GM12878 (cell line): ENCODE measurements at regions not wholly inside any gene's neighbourhood (a gene's known extent, or its start where the extent isn't known, plus 50 kb on each side); places are given as distances from the start of the nearest gene placed in this dataset.

Experiments
- ATAC-seq: fragments of 200-7000 bp; cut with Tn5 transposase; 3 replicates; pipeline ENCODE4 v1.9.1; 2020; ENCODE audit warnings: mild to moderate bottlenecking, moderate library complexity
- BruUV-seq: library from RNA; stranded (reverse); fragments of 400-500 nt; replicated peaks from 2 replicates; lab custom pipeline; 2021; lab: Mats Ljungman, UMichigan
- CTCF ChIA-PET: fragments of 300-600 bp; sonication (Branson Sonifier 250); formaldehyde crosslinking; extraction: SDS; loops from one replicate; lab custom pipeline; 2021; ENCODE audit warnings: inconsistent platforms; lab: Yijun Ruan, JAX
- POLR2A ChIA-PET: fragments of 350-600 bp; formaldehyde crosslinking; extraction: SDS; loops from one replicate; lab custom pipeline; 2021; ENCODE audit warnings: inconsistent platforms; lab: Charles Lee
- RAD21 ChIA-PET: fragments of 300-600 bp; sonication (Branson Sonifier 250); formaldehyde crosslinking; loops from one replicate; lab custom pipeline; 2023; ENCODE audit warnings: antibody characterized with exemption; ENCODE audit not compliant: unreplicated experiment; lab: Charles Lee
- SMC1A ChIA-PET: fragments of 300-600 bp; sonication (Branson Sonifier 250); formaldehyde crosslinking; loops from one replicate; lab custom pipeline; 2023; ENCODE audit not compliant: unreplicated experiment, uncharacterized antibody; lab: Charles Lee
- DNase-seq: peaks from one replicate; pipeline ENCODE4 v3.0.0-alpha.2; 2011; ENCODE audit warnings: low read depth, low spot score
- FAIRE-seq: peaks from 3 replicates; lab custom pipeline; 2011; peaks lifted over from hg19 to GRCh38; lab: Jason Lieb, UNC
- H2AFZ ChIP-seq: 2 replicates; pipeline ENCODE4 v1.6.0; 2011; ENCODE audit warnings: low read depth, low read length, control low read depth; ENCODE audit not compliant: control insufficient read depth
- H3K27ac ChIP-seq: 2 replicates; pipeline ENCODE4 v1.5.1; 2011; ENCODE audit warnings: control low read depth; ENCODE audit not compliant: control insufficient read depth, insufficient read depth
- H3K27me3 ChIP-seq, 2 experiments: replicated peaks in 1 of 2; 2 replicates each; pipeline versions ENCODE4 v1.6.0 to v1.6.1; 2011; ENCODE audit warnings: low read length in 1 of 2; ENCODE audit not compliant: control insufficient read depth in 2 of 2, insufficient read depth in 2 of 2
- H3K36me3 ChIP-seq, 2 experiments: 2 replicates each; pipeline ENCODE4 v1.5.1; 2011; ENCODE audit warnings: low read length in 1 of 2; ENCODE audit not compliant: control insufficient read depth in 2 of 2, insufficient read depth in 2 of 2
- H3K4me1 ChIP-seq: 2 replicates; pipeline ENCODE4 v1.6.1; 2011; ENCODE audit warnings: mild to moderate bottlenecking, low read length, moderate library complexity, mixed read lengths; ENCODE audit not compliant: control insufficient read depth, insufficient read depth
- H3K4me2 ChIP-seq: 2 replicates; pipeline ENCODE4 v1.6.0; 2011; ENCODE audit warnings: control low read depth; ENCODE audit not compliant: control insufficient read depth, insufficient read depth
- H3K4me3 ChIP-seq: fragments of 200-600 bp; sonication (generic); 2 replicates; pipeline ENCODE4 v1.5.1; 2016
- H3K79me2 ChIP-seq: 2 replicates; pipeline ENCODE4 v1.6.0; 2011; ENCODE audit warnings: low read length; ENCODE audit not compliant: control insufficient read depth, insufficient read depth
- H3K9ac ChIP-seq: 2 replicates; pipeline ENCODE4 v1.8.0; 2011; ENCODE audit warnings: low read length, control low read depth, mixed read lengths; ENCODE audit not compliant: control insufficient read depth, insufficient read depth
- H3K9me3 ChIP-seq: replicated peaks from 3 replicates; pipeline ENCODE4 v1.5.1; 2011; ENCODE audit warnings: mild to moderate bottlenecking, low read length; ENCODE audit not compliant: control insufficient read depth, insufficient read depth
- H4K20me1 ChIP-seq: 2 replicates; pipeline ENCODE4 v1.6.0; 2011; ENCODE audit not compliant: control insufficient read depth, insufficient read depth
- CBX5 ChIP-seq: sonication (generic); IDR thresholded peaks from 2 replicates; pipeline ENCODE4 v1.6.1; 2016; ENCODE audit warnings: low read depth, moderate library complexity, mild to moderate bottlenecking, inconsistent platforms
- DPF2 ChIP-seq: fragments of 450-650 bp; IDR thresholded peaks from 2 replicates; pipeline ENCODE4 v1.6.1; 2017; ENCODE audit warnings: mild to moderate bottlenecking
- EED ChIP-seq: sonication (generic); IDR thresholded peaks from 2 replicates; pipeline ENCODE4 v1.6.1; 2016; ENCODE audit warnings: antibody characterized with exemption, low read depth
- MAX ChIP-seq: IDR thresholded peaks from 2 replicates; pipeline ENCODE4 v1.6.1; 2012; ENCODE audit warnings: low read depth, low read length, improper control_type of control experiment
- NR2F1 ChIP-seq: fragments of 450-650 bp; conservative IDR thresholded peaks from 2 replicates; pipeline ENCODE4 v1.6.1; 2017; ENCODE audit warnings: mild to moderate bottlenecking
- SIN3A ChIP-seq: IDR thresholded peaks from 2 replicates; pipeline ENCODE4 v1.6.1; 2012; ENCODE audit warnings: low read depth, low read length, improper control_type of control experiment
- ZBTB11 ChIP-seq: fragments of 450-650 bp; formaldehyde crosslinking; IDR thresholded peaks from 2 replicates; pipeline ENCODE4 v1.5.0; 2022; ENCODE audit warnings: mild to moderate bottlenecking, missing genetic modification characterization
- ZBTB40 ChIP-seq: fragments of 450-650 bp; IDR thresholded peaks from 2 replicates; pipeline ENCODE4 v1.6.1; 2016; ENCODE audit warnings: mild to moderate bottlenecking, moderate library complexity, borderline replicate concordance
- WGBS: methylation state at CpG from one replicate; pipeline ENCODE4 v1.1.6; 2016; ENCODE audit warnings: low lambda C conversion rate; ENCODE audit not compliant: insufficient replicate concordance, insufficient coverage; ENCODE audit errors: missing lambda C conversion rate; 5-methylcytosine and 5-hydroxymethylcytosine counted together
- in situ Hi-C: fragments of 300-500 bp; cut with MboI; formaldehyde crosslinking; loops from 9 replicates; pipeline ENCODE4 v1.14.3; 2018; ENCODE audit warnings: mixed read lengths
- intact Hi-C: fragments of 100-400 bp; cut with micrococcal nuclease; formaldehyde crosslinking; loops from one replicate; pipeline ENCODE4 v1.14.2; 2022; ENCODE audit not compliant: unreplicated experiment
- TF ChIP-seq, protein P1 (sequence below), 3 experiments: IDR thresholded peaks in 2 of 3; conservative IDR thresholded peaks in 1 of 3; 2 replicates each; pipeline ENCODE4 v1.5.1; 2011; ENCODE audit warnings: low read depth in 3 of 3, low read length in 3 of 3, mild to moderate bottlenecking in 3 of 3, control low read depth in 2 of 3, moderate library complexity in 2 of 3, inconsistent platforms in 1 of 3, mixed read lengths in 1 of 3; ENCODE audit not compliant: control insufficient read depth in 2 of 3, insufficient read depth in 1 of 3; ENCODE audit errors: extremely low read depth in 1 of 3

DNA sequence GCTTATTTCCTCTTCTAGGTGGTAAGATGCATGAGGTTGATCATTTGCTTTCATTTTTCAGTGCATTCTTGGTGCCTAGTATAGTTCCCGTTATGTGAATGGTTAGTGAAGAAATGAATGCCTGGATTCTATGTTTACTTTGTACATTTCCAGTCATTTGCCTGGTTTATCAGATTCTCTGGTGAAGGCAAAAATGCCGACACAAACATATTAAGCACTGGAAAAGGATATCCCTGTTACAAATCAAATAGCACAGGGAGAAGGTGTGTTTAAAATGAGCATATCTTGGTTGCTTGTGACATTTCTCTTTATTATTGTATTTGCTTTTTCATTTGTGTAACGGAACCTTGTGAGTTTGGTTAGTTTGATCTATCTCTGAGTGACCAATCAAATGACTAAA is 211.3 kb downstream of the MBL2 start:
- FAIRE-seq (no peak), DNase-seq (no peak), ATAC-seq (no peak)
- Histone ChIP-seq H2AFZ (no peak overlapping the region), H3K9me3 (no peaks in the 10 kb centered on the region), H3K4me3 (no peak overlapping the region), H3K36me3 (no peaks in the 10 kb centered on the region), H3K79me2 (no peaks in the 10 kb centered on the region), H3K4me1 (no peaks in the 10 kb centered on the region), H3K27ac (no peak overlapping the region), H3K27me3 (no peaks in the 10 kb centered on the region), H4K20me1 (no peaks in the 10 kb centered on the region), H3K4me2 (no peak overlapping the region), H3K9ac (no peak overlapping the region)
- in situ Hi-C loops, result no loop called here
- POLR2A ChIA-PET, result no interaction called here
- BruUV-seq, result no TSS peak
- SMC1A ChIA-PET, result no interaction called here
- 28% methylated on average over 3 of the region's 3 CpGs for WGBS
- RAD21 ChIA-PET, result no interaction called here
- CTCF ChIA-PET, result no interaction called here
- intact Hi-C loops, result no loop called here
- TF ChIP-seq SIN3A, result no peak
- TF ChIP-seq ZBTB11, result no peak
- TF ChIP-seq, protein P1, sequence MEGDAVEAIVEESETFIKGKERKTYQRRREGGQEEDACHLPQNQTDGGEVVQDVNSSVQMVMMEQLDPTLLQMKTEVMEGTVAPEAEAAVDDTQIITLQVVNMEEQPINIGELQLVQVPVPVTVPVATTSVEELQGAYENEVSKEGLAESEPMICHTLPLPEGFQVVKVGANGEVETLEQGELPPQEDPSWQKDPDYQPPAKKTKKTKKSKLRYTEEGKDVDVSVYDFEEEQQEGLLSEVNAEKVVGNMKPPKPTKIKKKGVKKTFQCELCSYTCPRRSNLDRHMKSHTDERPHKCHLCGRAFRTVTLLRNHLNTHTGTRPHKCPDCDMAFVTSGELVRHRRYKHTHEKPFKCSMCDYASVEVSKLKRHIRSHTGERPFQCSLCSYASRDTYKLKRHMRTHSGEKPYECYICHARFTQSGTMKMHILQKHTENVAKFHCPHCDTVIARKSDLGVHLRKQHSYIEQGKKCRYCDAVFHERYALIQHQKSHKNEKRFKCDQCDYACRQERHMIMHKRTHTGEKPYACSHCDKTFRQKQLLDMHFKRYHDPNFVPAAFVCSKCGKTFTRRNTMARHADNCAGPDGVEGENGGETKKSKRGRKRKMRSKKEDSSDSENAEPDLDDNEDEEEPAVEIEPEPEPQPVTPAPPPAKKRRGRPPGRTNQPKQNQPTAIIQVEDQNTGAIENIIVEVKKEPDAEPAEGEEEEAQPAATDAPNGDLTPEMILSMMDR (IDR thresholded peaks at IDR 0.05 in 2 of 3, conservative IDR thresholded peaks at IDR 0.05 in 1 of 3; ENCODE audit: control insufficient read depth in 2 of 3, extremely low read depth in 1 of 3, insufficient read depth in 1 of 3, low read depth in 3 of 3, low read length in 3 of 3), result no peak
- TF ChIP-seq NR2F1, result no peak
- no peak for TF ChIP-seq MAX
- no peak for TF ChIP-seq CBX5
- TF ChIP-seq ZBTB40, result no peak
- no peak for TF ChIP-seq DPF2
- TF ChIP-seq EED, result no peak
